ENCODE measurements at regions not wholly inside any gene's neighbourhood (a gene's known extent, or its start where the extent isn't known, plus 50 kb on each side); places are given as distances from the start of the nearest gene placed in this dataset.

DNA sequence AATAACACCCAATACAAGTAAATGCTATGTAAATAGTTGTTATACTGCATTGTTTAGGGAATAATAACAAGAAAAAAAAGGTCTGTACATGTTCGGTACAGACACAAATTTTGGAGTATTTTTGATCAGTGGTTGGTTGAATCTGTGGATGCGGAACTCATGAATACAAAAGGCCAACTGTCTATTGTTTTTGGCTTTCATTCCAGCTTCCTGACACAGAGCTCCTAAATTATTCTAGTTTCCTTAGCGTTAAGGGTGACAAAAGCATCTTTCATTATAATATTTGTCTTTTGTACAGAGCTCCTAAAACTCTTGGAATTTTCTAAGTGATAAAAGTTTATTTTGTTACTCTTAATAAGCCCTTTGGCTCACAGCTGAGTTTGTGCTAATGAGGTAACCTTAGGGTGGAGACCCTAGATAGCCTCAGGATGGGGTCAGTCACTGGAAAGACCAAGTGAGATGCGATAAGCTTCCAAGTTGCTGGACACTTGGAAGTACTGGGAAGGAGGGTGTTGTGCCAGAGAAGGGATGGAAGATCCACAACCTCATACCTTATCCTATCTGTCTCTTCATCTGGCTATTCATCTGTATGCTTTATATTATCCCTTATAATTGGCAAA is 57.4 kb upstream of the PRRC2C start:
- no peak for TF ChIP-seq EZH2 (IDR thresholded peaks at IDR 0.05; ENCODE audit: low read depth)
- no peak for TF ChIP-seq CTCF (conservative IDR thresholded peaks at IDR 0.05)

Data from PC-9 (cell line).